ENCODE measurements at regions not wholly inside any gene's neighbourhood (a gene's known extent, or its start where the extent isn't known, plus 50 kb on each side); places are given as distances from the start of the nearest gene placed in this dataset.

- Histone ChIP-seq H3K79me2 (ENCODE audit: control insufficient read depth, insufficient read depth, low read length) (no peaks in the 10 kb centered on the region), H3K4me3 (ENCODE audit: control extremely low read depth in 1 of 5, extremely low read depth in 1 of 5, insufficient read depth in 1 of 5, low read depth in 2 of 5, low read length in 4 of 5) (no peak overlapping the region), H3K9me3 (ENCODE audit: control extremely low read depth in 1 of 3, control insufficient read depth in 2 of 3, insufficient read depth in 1 of 3, low read length in 2 of 3) (peaks cover 0 to 2% (median 0%) of the 10 kb centered on the region in 3 donors), H3K9ac (ENCODE audit: low read length) (no peak overlapping the region), H3K27ac (ENCODE audit: low read length in 2 of 2) (no peak overlapping the region), H3K27me3 (replicated peaks in 1 of 4; ENCODE audit: control extremely low read depth in 1 of 4, control insufficient read depth in 3 of 4, insufficient read depth in 4 of 4, low read length in 3 of 4) (no peaks in the 10 kb centered on the region), H3K4me2 (replicated peaks; ENCODE audit: low read depth, low read length, poor library complexity, severe bottlenecking) (no peak overlapping the region), H2AFZ (ENCODE audit: insufficient read depth, low read depth, low read length, poor library complexity, severe bottlenecking) (no peak overlapping the region), H3K36me3 (replicated peaks in 1 of 2; ENCODE audit: control extremely low read depth in 1 of 2, control insufficient read depth in 1 of 2, extremely low read depth in 1 of 2, insufficient read depth in 2 of 2, low read length in 1 of 2) (no peaks in the 10 kb centered on the region), H3K4me1 (ENCODE audit: control insufficient read depth in 2 of 2, insufficient read depth in 2 of 2, low read length in 2 of 2) (no peaks in the 10 kb centered on the region), H4K20me1 (ENCODE audit: control insufficient read depth, insufficient read depth, low read length, poor library complexity, severe bottlenecking) (no peaks in the 10 kb centered on the region)
- TF ChIP-seq EZH2 (IDR thresholded peaks at IDR 0.05; ENCODE audit: borderline replicate concordance, insufficient read depth, low read depth, low read length, poor library complexity, severe bottlenecking) (no peak), CTCF (IDR thresholded peaks at IDR 0.05) (no peak)
- H3K27ac Mint-ChIP-seq: no peak overlapping the region
- peaks cover 25% of the 10 kb centered on the region for H3K27me3 Mint-ChIP-seq
- peaks cover 6% of the 10 kb centered on the region for H3K9me3 Mint-ChIP-seq (ENCODE audit: insufficient read depth)
- no peaks in the 10 kb centered on the region for H3K4me1 Mint-ChIP-seq
- ChIA-PET POLR2A (no interaction called here), CTCF (no interaction called here)
- no peak overlapping the region for H3K4me3 Mint-ChIP-seq
- DNase-seq (no peak), ATAC-seq (ENCODE audit: low read depth) (no peak)
- 81% methylated on average over 3 of the region's 4 CpGs for WGBS (ENCODE audit: insufficient coverage)
- intact Hi-C loops (cut with micrococcal nuclease): no loop called here
Measured at GRCh38 chr15:58380280-58380945, 51.4 kb upstream of the LIPC start.

DNA sequence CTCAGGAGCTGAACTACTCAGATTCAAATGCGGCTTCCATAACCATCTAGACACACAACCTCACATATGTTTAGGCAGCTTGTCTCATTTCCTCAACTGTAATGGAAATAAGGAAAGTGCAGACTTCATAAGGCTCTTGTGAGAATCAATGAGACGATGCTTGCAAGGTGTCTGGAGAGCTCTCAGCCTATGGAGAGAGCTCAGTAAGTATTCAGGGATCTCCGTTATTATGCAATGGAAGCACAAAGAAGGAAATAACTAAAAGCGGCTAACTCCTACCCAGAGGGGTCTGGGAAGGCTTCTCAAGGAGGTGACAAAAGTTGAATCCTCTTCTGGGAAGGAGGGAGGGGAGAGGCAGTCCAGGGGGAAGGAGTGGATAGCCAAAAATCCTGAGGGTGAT lies 50.1 kb upstream of the LIPC start:
- H3K4me3 ChIP-seq (ENCODE audit: control extremely low read depth in 1 of 5, extremely low read depth in 1 of 5, insufficient read depth in 1 of 5, low read depth in 2 of 5, low read length in 4 of 5): no peak overlapping the region
- POLR2A ChIA-PET: no interaction called here
- H3K9me3 Mint-ChIP-seq (ENCODE audit: insufficient read depth): peaks cover 6% of the 10 kb centered on the region
- H3K9me3 ChIP-seq (ENCODE audit: control extremely low read depth in 1 of 3, control insufficient read depth in 2 of 3, insufficient read depth in 1 of 3, low read length in 2 of 3): peaks cover 0 to 2% (median 0%) of the 10 kb centered on the region in 3 donors
- DNase-seq: no peak
- no peak overlapping the region for H3K27ac Mint-ChIP-seq
- no peaks in the 10 kb centered on the region for H3K4me1 Mint-ChIP-seq
- H3K36me3 ChIP-seq (replicated peaks in 1 of 2; ENCODE audit: control extremely low read depth in 1 of 2, control insufficient read depth in 1 of 2, extremely low read depth in 1 of 2, insufficient read depth in 2 of 2, low read length in 1 of 2): no peaks in the 10 kb centered on the region
- H3K9ac ChIP-seq (ENCODE audit: low read length): no peak overlapping the region
- peaks cover 20% of the 10 kb centered on the region for H3K27me3 Mint-ChIP-seq
- no peaks in the 10 kb centered on the region for H3K27me3 ChIP-seq (replicated peaks in 1 of 4; ENCODE audit: control extremely low read depth in 1 of 4, control insufficient read depth in 3 of 4, insufficient read depth in 4 of 4, low read length in 3 of 4)
- no peaks in the 10 kb centered on the region for H3K4me1 ChIP-seq (ENCODE audit: control insufficient read depth in 2 of 2, insufficient read depth in 2 of 2, low read length in 2 of 2)
- no peaks in the 10 kb centered on the region for H3K79me2 ChIP-seq (ENCODE audit: control insufficient read depth, insufficient read depth, low read length)
- no peak overlapping the region for H3K4me3 Mint-ChIP-seq
- no peaks in the 10 kb centered on the region for H4K20me1 ChIP-seq (ENCODE audit: control insufficient read depth, insufficient read depth, low read length, poor library complexity, severe bottlenecking)
- WGBS (ENCODE audit: insufficient coverage): 83% methylated on average over 2 of the region's 4 CpGs
- CTCF ChIA-PET: no interaction called here
- intact Hi-C loops (cut with micrococcal nuclease): no loop called here
- H3K27ac ChIP-seq (ENCODE audit: low read length in 2 of 2): no peak overlapping the region
- H3K4me2 ChIP-seq (replicated peaks; ENCODE audit: low read depth, low read length, poor library complexity, severe bottlenecking): no peak overlapping the region
- no peak for ATAC-seq (ENCODE audit: low read depth)
- H2AFZ ChIP-seq (ENCODE audit: insufficient read depth, low read depth, low read length, poor library complexity, severe bottlenecking): no peak overlapping the region
- TF ChIP-seq EZH2 (IDR thresholded peaks at IDR 0.05; ENCODE audit: borderline replicate concordance, insufficient read depth, low read depth, low read length, poor library complexity, severe bottlenecking) (no peak), CTCF (IDR thresholded peaks at IDR 0.05) (no peak)

All from B cell (primary cell).